NCI-H2081 treated with DMSO at 0.1 percent for 48 hours (cell line): ENCODE measurements at regions not wholly inside any gene's neighbourhood (a gene's known extent, or its start where the extent isn't known, plus 50 kb on each side); places are given as distances from the start of the nearest gene placed in this dataset.
A peak's percentile ranks its signal among the peaks of the same experiment; 100 is the strongest.
"Not testable (repeated sequence)": the region's sequence is repeated elsewhere in the genome, so short reads cannot be mapped to it uniquely, and the experiment has no call there.

Experiments used
- DNase-seq: peaks from one replicate; lab custom pipeline; 2025; lab: John Stamatoyannopoulos, UW

- no peak for DNase-seq
Measured at GRCh38 chr11:23764286-23764685, 732.6 kb upstream of the LUZP2 start.

DNA sequence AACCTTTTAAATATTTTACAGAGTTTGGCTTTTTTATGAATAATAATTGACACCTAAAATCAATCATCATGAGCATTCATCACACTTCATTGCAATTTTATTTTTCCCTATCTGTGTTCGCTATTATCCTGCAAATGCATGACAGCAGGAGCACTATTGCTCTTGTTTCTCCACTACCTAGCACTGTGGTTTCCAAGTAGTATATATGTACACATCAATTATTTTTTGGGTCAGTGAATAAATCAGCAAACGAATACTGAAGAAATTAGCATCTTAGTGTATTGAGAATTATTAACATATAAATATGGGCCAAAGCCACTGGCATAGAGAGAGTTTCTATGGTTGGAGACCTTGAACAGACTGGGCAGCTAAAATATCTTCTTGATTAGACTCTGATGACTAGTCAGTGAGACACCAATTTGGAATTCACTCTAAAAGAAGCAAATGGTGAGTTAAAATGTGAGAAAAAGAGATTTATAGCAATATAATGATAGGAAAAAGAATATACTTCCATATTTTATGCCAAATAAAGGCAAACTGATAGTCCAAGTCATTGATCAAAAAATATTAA, 731.1 kb upstream of the LUZP2 start:
- no peak for DNase-seq

DNA sequence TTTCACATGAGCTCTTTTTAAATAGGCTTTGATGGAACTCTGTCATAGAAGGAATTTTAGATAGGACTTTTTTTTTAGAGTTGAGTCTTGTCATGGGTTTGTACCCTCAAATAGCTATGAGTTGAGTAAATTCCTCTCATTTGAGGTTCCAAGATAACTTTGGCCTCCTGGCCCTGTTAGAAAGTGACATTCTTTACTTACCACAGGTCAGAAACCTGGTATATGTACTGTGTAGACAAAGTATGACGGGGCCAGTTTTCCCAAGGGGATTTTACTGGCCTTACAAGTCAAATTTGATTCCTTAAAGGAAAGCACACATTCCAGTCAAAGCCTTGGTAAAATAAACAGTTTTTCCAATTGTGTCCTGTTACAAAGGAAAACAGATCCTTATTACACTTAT, 729.3 kb upstream of the LUZP2 start:
- DNase-seq: no peak

DNA sequence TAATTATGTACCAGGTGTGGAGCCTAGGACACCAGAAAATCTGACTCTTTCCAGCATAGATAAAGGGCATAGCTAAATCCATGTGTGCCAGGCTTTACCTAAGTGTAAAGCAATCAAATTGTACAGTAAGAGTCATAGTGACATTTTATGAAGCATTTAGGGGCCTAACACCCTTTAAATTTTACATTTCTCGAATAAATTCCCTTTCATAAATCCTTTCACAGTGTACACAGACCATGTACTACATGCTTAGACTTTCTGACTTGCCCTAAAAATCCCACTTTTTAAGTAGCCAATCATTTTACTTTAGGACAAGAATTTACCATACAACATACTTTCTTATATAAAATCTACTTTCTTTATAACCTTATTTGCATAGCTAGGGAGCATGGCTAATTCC, 727.6 kb upstream of the LUZP2 start:
- DNase-seq: no peak

GRCh38 chr11:23772081-23772480, 724.8 kb upstream of the LUZP2 start:
- no peak for DNase-seq

DNA sequence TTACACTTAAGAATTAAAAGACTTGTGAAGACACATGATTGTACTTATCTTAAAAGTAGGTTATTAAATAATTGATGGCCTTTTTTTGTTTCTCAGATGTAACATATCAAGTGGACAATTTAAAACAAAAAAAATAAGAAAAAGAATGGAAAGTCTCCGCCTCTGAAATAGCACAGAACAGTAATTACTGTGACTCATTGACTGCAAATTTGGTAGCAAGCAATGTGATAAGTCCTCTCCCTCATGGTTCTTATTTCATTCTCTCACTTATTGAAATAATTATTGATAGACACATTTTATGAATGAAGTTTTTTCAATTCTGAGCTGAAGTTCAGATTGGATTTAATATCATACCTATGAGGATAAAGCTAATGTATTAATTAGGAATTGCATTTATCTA, 717.9 kb upstream of the LUZP2 start:
- no peak for DNase-seq

- no peak for DNase-seq
Measured at GRCh38 chr11:23780231-23780630, 716.6 kb upstream of the LUZP2 start.

DNA sequence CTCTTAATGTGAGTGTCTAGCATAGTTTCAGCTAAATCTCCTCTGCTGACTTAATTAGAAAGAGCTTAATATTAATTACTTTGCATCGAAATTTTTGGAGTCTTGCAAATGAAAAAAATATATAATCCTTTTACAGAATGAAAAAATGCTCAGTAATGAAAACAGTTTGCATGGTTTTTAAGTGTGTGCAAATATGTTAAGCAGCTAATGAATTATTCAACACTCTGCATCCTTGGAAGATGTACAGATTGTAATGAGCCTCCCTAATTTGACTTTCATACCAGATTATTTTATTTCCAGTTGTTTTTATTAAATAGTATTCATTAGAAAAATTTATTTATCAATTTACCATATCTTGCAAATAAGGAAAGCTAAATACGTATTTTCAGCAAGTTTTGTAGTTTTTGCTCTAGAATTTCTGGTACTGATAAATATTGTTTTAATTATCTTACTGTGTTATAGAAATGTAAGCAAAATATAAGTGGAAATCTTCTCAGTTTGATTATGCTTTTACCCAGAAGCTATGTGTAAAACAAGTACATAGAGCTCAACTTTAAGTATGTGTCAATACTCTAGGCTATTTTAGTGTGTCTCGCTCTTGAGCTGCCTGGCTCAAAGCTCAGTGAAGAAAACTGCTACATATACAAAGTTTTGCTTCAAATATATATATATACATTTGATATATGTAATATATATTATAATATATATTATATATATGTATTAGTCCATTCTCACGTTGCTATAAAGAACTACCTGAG, 714.9 kb upstream of the LUZP2 start:
- no peak for DNase-seq

DNA sequence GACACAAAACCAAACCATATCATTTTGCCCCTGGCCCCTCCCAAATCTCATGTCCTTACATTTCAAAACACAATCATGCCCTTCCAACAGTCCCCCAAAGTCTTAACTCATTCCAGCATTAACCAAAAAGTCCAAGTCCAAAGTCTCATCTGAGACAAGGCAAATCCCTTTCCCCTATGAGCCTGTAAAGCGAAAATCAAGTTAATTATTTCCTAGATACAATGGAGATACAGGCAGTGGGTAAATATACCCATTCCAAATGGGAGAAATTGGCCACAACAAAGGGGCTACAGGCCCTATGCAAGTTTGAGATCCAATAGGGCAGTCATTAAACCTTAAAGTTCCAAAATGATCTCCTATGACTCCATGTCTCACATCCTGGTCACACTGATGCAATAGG, 709.9 kb upstream of the LUZP2 start:
- DNase-seq: not testable (repeated sequence)

- DNase-seq: no peak
Measured at GRCh38 chr11:23789200-23789853, 707.5 kb upstream of the LUZP2 start.

DNA sequence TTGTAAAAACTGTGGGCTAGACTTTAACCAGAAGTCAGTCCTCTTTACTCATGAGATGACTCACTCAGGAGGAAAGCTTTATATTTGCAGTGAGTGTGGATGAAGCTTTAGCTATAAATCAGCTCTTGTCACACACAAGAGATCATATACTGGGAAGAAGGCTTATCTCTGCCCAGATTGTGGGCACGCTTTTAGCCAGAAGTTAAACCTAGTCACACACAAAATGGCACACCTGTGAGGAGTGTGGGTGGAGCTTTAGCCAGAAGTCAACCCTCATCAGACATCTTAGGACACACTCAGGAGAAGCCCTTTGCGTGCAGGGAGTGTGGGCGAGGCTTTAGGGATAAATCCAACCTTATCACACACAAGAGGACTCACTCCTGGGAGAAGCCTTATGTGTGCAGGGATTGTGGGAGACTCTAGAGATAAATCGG, 706.9 kb upstream of the LUZP2 start:
- no peak for DNase-seq

- DNase-seq: peak; percentile 26
Measured at GRCh38 chr11:23797624-23798419, 699.0 kb upstream of the LUZP2 start.

GRCh38 chr11:23834306-23834705, 662.5 kb upstream of the LUZP2 start:
- not testable (repeated sequence) for DNase-seq

- no peak for DNase-seq
Measured at GRCh38 chr11:23836981-23837380, 659.9 kb upstream of the LUZP2 start.

DNA sequence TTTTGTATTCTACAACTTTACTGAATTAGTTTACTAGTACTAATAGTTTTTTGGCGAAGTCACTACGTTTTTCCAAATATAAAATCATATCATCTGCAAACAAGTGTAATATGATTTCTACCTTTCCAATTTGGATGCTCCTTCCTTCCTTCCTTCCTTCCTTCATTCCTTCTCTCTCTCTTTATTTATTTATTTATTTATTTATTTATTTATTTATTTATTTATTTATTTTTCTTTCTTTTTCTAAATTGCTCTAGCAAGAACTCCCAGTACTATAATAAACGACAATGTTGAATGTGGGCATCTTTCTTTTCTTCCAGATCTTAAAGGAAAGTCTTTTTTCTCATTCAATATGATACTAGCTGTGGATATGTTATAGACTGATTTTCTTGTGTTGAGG, 656.0 kb upstream of the LUZP2 start:
- DNase-seq: no peak

DNA sequence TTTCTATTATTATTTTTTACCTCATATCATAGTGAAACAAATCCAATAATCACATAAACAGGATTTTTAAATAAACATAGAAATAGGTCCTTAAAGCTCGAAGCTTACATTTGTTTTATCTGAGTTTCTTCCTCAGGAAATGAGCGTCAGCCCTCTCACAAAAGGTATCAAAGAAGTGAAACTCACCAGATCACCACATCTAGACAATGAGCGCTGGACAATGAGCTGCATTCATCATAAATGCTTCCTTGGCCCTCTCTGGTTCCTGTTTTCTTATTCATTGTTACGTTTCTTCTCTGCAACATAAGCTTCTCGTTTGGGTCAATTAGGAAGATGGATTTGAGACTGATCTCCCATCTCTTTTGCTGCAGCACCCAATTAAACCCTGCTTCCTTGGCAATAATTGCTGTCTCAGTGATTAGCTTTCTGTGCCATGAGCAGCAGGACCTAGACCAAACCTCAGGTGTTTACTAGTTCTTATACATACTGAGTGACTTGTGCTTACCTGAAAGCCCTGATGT, 649.9 kb upstream of the LUZP2 start:
- DNase-seq: no peak

DNA sequence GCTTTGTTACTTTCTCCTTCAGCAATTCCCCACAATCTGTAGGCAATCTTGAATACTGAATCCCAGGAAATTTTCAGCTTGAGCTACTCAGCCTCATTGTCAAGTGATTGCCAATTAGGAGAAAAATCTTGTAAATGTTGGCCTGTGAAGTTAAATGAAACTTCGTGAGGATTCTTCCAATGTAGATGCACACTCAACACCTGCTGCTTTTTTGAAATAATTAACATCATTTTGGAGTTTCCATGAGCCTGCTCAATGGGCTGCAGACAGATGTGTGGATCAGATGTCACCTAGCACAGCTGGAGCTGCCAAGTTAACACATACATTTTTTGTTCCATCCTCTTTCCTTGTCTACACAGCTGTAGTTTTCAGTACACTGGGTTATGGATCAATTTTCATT, 645.6 kb upstream of the LUZP2 start:
- DNase-seq: no peak

DNA sequence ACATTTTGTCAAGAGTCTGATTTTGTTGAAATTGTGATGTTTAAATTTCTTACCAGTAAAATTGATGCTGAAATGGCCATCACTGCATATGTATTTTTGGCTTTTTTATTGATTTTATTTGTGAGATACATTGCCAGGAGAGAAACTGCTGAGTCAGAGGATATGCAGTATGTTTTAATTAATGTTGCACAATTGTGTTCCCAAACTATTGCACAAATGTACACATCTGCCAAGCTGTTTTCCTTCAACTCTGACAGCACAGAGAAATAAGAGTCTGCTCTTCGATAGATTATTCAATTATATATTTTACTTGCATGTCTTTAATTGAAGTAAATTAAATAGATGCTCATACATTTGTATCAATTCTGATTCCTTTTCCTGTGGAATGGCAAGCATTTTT, 640.2 kb upstream of the LUZP2 start:
- no peak for DNase-seq

DNA sequence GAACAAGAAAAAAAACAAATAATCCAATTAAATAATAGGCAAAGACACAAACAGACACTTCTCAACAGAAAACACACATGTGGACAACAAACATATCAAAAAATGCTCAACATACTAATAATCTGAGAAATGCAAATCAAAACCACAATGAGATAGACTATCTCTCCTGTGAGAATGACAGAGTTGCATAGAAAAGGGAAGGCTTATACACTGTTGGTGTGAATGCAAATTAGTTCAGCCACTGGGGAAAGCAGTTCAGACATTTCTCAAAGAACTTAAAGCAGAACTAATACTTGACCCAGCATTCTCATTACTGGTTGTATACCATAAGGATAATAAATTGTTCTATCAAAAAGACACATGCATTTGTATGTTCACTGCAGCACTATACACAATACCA, 637.8 kb upstream of the LUZP2 start:
- no peak for DNase-seq

DNA sequence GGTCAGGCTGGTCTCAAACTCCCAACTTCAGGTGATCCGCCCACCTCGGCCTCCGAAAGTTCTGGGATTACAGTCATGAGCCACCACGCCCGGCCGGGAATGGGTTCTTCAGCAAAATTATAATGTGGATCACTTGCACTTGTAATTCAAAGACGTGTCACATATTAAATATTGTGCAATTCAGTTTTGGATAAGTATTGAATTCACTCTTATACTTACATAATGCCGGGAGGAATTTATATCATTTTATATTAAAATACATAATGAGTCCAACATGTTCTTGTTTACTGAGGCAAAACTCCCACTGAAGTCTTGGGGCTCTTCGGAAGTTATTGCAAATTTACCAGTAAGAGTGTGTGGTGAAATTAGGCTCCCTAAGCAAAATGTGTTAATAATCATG, 635.2 kb upstream of the LUZP2 start:
- no peak for DNase-seq

DNA sequence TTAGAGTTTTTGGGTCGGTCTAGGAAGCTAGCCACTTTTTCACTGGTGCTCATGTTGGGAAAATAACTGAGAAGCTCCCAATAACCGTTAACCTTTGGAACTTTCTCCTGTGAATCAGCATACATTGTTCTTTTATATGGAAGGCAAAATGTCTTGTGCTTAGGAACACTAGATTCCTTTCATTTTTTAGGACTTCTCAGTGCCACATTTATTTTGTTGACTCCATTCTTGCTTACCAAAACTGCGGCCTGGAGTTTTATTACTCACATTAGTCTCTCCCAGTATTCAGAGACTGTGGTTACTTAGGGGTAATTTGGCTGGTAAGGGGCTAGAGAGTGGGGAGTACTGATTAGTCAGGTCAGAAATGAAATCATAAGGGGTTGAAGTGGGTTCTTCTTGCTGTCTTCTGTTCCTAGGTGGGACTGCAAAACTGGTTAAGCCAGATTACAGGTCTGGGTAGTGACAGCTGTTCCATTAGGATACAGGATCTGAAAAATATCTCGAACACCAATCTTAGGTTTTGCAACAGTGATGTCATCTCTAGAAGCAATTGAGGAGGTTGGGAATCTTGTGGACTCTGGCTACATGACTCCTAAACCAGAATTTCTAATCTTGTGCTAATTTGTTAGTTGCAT, 631.4 kb upstream of the LUZP2 start:
- no peak for DNase-seq

- DNase-seq: no peak
Measured at GRCh38 chr11:23866641-23867040, 630.2 kb upstream of the LUZP2 start.
